ENCODE measurements at regions not wholly inside any gene's neighbourhood (a gene's known extent, or its start where the extent isn't known, plus 50 kb on each side); places are given as distances from the start of the nearest gene placed in this dataset.

- no peak for DNase-seq (ENCODE audit: extremely low read depth, low read depth)
Measured at GRCh38 chr9:118384531-118385100, 680.4 kb downstream of the TLR4 start.

DNA sequence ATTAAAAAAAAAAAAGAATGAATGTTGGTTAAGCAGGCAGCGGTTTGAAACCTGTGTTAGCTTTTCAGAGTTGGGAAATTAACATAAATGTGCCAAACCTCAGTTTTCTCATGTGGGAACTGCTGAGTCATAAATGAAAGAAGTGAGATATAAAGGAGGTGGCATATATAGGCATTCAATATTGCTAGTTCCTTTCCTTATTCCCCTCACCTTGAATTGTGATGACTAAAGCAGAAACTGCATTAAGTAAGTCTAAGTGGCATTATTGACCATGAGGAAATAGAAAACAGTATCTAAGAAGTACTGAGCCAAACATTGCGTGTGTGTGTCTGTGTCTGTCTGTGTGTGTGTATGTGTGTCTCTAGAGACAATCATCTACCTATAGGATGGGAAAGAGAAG lies 691.2 kb downstream of the TLR4 start:
- no peak for TF ChIP-seq CTCF (IDR thresholded peaks at IDR 0.05; ENCODE audit: low read depth, low read length)
- no peak for DNase-seq (ENCODE audit: extremely low read depth, low read depth)

More at GRCh38 chr9:118384531-118385100, 680.4 kb downstream of the TLR4 start:
- TF ChIP-seq CTCF (IDR thresholded peaks at IDR 0.05; ENCODE audit: low read depth, low read length) = no peak

GRCh38 chr9:118401546-118401945 lies 697.3 kb downstream of the TLR4 start:
- no peak for DNase-seq (ENCODE audit: extremely low read depth, low read depth)
- no peak for TF ChIP-seq CTCF (IDR thresholded peaks at IDR 0.05; ENCODE audit: low read depth, low read length)

DNA sequence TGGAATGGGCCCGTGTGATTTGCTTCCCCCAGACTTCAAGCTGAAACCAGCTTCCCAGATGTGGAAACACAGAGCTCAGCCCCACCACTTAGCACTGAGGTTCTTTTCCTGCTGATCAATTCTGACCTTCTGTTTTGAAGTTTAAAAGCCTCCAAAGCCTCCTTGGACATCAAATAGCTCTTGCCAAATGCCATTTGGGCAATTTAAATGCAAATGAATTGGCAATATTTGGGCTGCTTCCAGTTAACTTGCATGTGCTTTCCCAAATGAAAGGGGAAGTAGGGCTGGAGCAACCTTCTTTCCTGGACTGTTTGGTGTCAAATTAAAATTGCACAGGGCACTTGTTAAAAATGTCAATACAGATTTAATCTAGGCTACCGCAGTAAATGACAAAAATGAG lies 710.5 kb downstream of the TLR4 start:
- DNase-seq (ENCODE audit: extremely low read depth, low read depth) = no peak
- TF ChIP-seq CTCF (IDR thresholded peaks at IDR 0.05; ENCODE audit: low read depth, low read length) = no peak

DNA sequence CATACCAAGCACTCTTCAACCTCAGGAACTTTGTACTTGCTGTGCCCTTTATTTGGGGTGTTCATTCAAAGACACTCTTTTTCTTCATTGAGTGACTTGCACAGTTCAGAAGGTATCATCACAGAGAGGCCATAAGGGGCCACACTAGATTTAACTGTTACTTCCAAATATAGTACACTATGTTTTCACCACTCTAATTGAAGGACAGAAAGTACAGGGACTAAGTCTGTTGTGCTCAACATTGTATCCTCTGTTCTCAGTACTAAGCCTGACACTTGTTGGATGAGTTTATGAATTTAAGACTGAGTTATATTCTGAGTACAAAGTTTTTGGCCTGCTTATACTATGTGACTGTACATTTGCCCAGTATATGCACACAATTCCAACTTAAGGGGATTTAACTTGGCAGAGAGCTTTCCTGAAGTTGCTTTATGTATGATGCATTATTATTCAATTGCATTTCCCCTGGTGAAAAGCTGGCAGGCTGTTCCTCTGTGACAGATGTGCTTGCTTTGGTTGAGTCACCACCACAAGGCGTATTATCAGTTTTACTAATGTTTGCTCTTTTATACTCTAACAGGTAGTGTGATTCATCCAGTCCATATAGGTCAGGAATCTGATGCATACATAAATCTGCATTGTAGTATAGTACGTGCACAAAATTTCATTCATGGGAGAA lies 714.8 kb downstream of the TLR4 start:
- no peak for DNase-seq (ENCODE audit: extremely low read depth, low read depth)

DNA sequence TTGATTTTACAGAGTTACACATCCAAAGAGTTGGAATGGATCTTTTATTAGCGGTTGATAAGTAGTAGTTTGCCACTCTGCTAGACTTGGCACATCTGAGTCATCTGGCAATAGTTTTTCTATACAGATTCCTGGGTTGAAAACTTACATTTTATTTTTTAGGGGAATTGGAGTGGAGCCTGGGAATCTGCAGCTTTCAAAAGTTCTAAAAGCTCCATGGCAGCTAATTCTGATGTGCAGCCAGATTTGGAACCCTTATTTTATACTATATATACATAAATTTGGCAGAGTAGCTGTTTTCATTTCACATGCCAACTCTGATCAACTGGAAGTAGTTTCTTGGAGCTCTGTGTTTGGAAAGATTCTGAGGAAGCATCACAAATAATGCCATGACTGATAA lies 715.5 kb downstream of the TLR4 start:
- TF ChIP-seq CTCF (IDR thresholded peaks at IDR 0.05; ENCODE audit: low read depth, low read length) = no peak

More for the DNA sequence above, 714.8 kb downstream of the TLR4 start:
- no peak for TF ChIP-seq CTCF (IDR thresholded peaks at IDR 0.05; ENCODE audit: low read depth, low read length)

DNA sequence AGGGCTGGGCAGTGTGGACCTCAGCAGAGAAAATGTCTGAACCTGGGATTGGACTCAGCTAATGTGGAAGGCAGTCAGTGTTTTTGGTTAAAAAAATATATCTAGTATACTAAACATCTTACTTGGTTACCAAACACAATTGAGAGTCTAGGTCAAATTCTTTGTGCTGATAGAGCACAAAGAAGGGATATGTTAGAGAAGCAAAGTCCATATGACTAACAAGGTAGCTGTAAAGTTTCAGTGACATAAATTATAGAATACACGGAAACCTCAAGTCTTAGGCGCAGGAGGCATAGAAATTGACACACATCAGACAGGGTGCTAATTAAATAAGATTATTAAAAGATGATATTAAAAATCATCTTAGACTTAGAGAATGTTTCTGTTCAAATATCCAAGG lies 718.3 kb downstream of the TLR4 start:
- no peak for DNase-seq (ENCODE audit: extremely low read depth, low read depth)
- TF ChIP-seq CTCF (IDR thresholded peaks at IDR 0.05; ENCODE audit: low read depth, low read length) = no peak

More for the DNA sequence above, 715.5 kb downstream of the TLR4 start:
- DNase-seq (ENCODE audit: extremely low read depth, low read depth) = no peak

Data from AG09319 (cell line).